ENCODE measurements at regions not wholly inside any gene's neighbourhood (a gene's known extent, or its start where the extent isn't known, plus 50 kb on each side); places are given as distances from the start of the nearest gene placed in this dataset.

DNA sequence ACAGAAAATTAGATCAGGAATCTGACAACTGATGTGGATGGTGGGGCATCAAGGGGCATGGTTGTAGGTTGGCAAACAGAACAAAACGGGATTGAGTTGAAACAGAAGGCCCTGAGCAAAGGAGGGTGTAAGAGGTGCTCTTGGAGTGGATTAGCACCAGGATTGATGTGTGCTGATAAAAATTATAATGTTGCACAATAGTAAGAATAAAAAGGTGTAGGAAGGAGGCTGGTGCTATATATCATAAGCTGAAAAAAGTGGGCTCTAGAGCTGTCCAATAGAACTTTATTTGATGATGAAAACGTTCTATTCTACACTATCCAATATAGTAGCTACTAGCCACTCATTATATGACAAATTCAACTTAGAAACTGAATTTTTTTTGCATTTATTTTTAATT is 263.1 kb upstream of the GYPC start:
- Histone ChIP-seq H3K9me3 (ENCODE audit: insufficient read depth, low read depth, low read length) (no peaks in the 10 kb centered on the region), H4K20me1 (ENCODE audit: insufficient read depth, low read length, poor library complexity, severe bottlenecking) (no peaks in the 10 kb centered on the region), H3K4me2 (ENCODE audit: low read depth, low read length, poor library complexity, severe bottlenecking) (no peak overlapping the region), H3K4me1 (ENCODE audit: insufficient read depth, low read length, poor library complexity, severe bottlenecking) (no peaks in the 10 kb centered on the region), H3K9me2 (replicated peaks; ENCODE audit: low read depth, low read length) (no peaks in the 10 kb centered on the region; the same call in 1 of the 2 replicates), H3F3A (ENCODE audit: low read depth) (no peaks in the 10 kb centered on the region), H3K4me3 (ENCODE audit: low read length, poor library complexity, severe bottlenecking) (no peak overlapping the region), H2AFZ (ENCODE audit: low read length) (no peak overlapping the region), H3K79me2 (ENCODE audit: insufficient read depth, low read length) (no peaks in the 10 kb centered on the region), H3K36me3 (ENCODE audit: insufficient read depth, low read length) (no peaks in the 10 kb centered on the region), H3K27me3 (ENCODE audit: insufficient read depth, low read length, poor library complexity, severe bottlenecking) (no peaks in the 10 kb centered on the region), H3K9ac (ENCODE audit: low read depth, low read length, poor library complexity, severe bottlenecking) (no peak overlapping the region)
- TF ChIP-seq CTCF (conservative IDR thresholded peaks at IDR 0.05; ENCODE audit: low read length) (no peak), EZH2phosphoT487 (IDR thresholded peaks at IDR 0.05; ENCODE audit: borderline replicate concordance) (no peak)

GRCh38 chr2:126399001-126399400 is 257.0 kb upstream of the GYPC start:
- Histone ChIP-seq H3K9me3 (ENCODE audit: insufficient read depth, low read depth, low read length) (no peaks in the 10 kb centered on the region), H3F3A (ENCODE audit: low read depth) (no peaks in the 10 kb centered on the region), H3K4me1 (ENCODE audit: insufficient read depth, low read length, poor library complexity, severe bottlenecking) (no peaks in the 10 kb centered on the region), H2AFZ (ENCODE audit: low read length) (no peak overlapping the region), H4K20me1 (ENCODE audit: insufficient read depth, low read length, poor library complexity, severe bottlenecking) (no peaks in the 10 kb centered on the region), H3K4me2 (ENCODE audit: low read depth, low read length, poor library complexity, severe bottlenecking) (no peak overlapping the region), H3K36me3 (ENCODE audit: insufficient read depth, low read length) (no peaks in the 10 kb centered on the region), H3K79me2 (ENCODE audit: insufficient read depth, low read length) (no peaks in the 10 kb centered on the region), H3K9ac (ENCODE audit: low read depth, low read length, poor library complexity, severe bottlenecking) (no peak overlapping the region), H3K27me3 (ENCODE audit: insufficient read depth, low read length, poor library complexity, severe bottlenecking) (no peaks in the 10 kb centered on the region), H3K9me2 (replicated peaks; ENCODE audit: low read depth, low read length) (no peaks in the 10 kb centered on the region), H3K4me3 (ENCODE audit: low read length, poor library complexity, severe bottlenecking) (no peak overlapping the region)
- TF ChIP-seq EZH2phosphoT487 (IDR thresholded peaks at IDR 0.05; ENCODE audit: borderline replicate concordance) (no peak), CTCF (conservative IDR thresholded peaks at IDR 0.05; ENCODE audit: low read length) (peak; percentile 55)

GRCh38 chr2:126403039-126403628 is 252.8 kb upstream of the GYPC start:
- H3K9ac ChIP-seq (ENCODE audit: low read depth, low read length, poor library complexity, severe bottlenecking), result no peak overlapping the region
- 0 out of 2 replicates have a peak, but pooled peaks cover 3% of the 10 kb centered on the region for H3K9me3 ChIP-seq (ENCODE audit: insufficient read depth, low read depth, low read length)
- H3F3A ChIP-seq (ENCODE audit: low read depth), result no peaks in the 10 kb centered on the region
- H3K79me2 ChIP-seq (ENCODE audit: insufficient read depth, low read length), result no peaks in the 10 kb centered on the region
- H3K4me3 ChIP-seq (ENCODE audit: low read length, poor library complexity, severe bottlenecking), result no peak overlapping the region
- no peak overlapping the region for H2AFZ ChIP-seq (ENCODE audit: low read length)
- no peak overlapping the region for H3K4me2 ChIP-seq (ENCODE audit: low read depth, low read length, poor library complexity, severe bottlenecking)
- no peaks in the 10 kb centered on the region for H3K27me3 ChIP-seq (ENCODE audit: insufficient read depth, low read length, poor library complexity, severe bottlenecking)
- no peaks in the 10 kb centered on the region for H3K36me3 ChIP-seq (ENCODE audit: insufficient read depth, low read length)
- no peaks in the 10 kb centered on the region for H4K20me1 ChIP-seq (ENCODE audit: insufficient read depth, low read length, poor library complexity, severe bottlenecking)
- H3K4me1 ChIP-seq (ENCODE audit: insufficient read depth, low read length, poor library complexity, severe bottlenecking), result no peaks in the 10 kb centered on the region
- no peaks in the 10 kb centered on the region for H3K9me2 ChIP-seq (replicated peaks; ENCODE audit: low read depth, low read length)
- no peak for TF ChIP-seq CTCF (conservative IDR thresholded peaks at IDR 0.05; ENCODE audit: low read length)
- TF ChIP-seq EZH2phosphoT487 (IDR thresholded peaks at IDR 0.05; ENCODE audit: borderline replicate concordance), result no peak

Data from Loucy (cell line).